GM12892 (cell line): ENCODE measurements at regions not wholly inside any gene's neighbourhood (a gene's known extent, or its start where the extent isn't known, plus 50 kb on each side); places are given as distances from the start of the nearest gene placed in this dataset.

Experiments used
- POLR2A ChIP-seq: IDR thresholded peaks from 2 replicates; pipeline ENCODE4 v1.6.1; 2011; ENCODE audit warnings: low read depth, low read length, control low read depth
- POLR2AphosphoS5 ChIP-seq: IDR thresholded peaks from 2 replicates; pipeline ENCODE4 v1.6.1; 2011; ENCODE audit warnings: low read depth, low read length, control low read depth
- TAF1 ChIP-seq: IDR thresholded peaks from 2 replicates; pipeline ENCODE4 v1.6.1; 2011; ENCODE audit warnings: low read depth, mild to moderate bottlenecking, control low read depth, low read length, borderline replicate concordance

- TF ChIP-seq POLR2A (no peak), TAF1 (no peak), POLR2AphosphoS5 (no peak)
Measured at GRCh38 chr6:23661549-23661948, 464.5 kb upstream of the NRSN1 start.
